ENCODE measurements at regions not wholly inside any gene's neighbourhood (a gene's known extent, or its start where the extent isn't known, plus 50 kb on each side); places are given as distances from the start of the nearest gene placed in this dataset.

- H3K4me3 ChIP-seq (ENCODE audit: low read depth, low read length): no peak overlapping the region
- TF ChIP-seq, protein P1, sequence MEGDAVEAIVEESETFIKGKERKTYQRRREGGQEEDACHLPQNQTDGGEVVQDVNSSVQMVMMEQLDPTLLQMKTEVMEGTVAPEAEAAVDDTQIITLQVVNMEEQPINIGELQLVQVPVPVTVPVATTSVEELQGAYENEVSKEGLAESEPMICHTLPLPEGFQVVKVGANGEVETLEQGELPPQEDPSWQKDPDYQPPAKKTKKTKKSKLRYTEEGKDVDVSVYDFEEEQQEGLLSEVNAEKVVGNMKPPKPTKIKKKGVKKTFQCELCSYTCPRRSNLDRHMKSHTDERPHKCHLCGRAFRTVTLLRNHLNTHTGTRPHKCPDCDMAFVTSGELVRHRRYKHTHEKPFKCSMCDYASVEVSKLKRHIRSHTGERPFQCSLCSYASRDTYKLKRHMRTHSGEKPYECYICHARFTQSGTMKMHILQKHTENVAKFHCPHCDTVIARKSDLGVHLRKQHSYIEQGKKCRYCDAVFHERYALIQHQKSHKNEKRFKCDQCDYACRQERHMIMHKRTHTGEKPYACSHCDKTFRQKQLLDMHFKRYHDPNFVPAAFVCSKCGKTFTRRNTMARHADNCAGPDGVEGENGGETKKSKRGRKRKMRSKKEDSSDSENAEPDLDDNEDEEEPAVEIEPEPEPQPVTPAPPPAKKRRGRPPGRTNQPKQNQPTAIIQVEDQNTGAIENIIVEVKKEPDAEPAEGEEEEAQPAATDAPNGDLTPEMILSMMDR (IDR thresholded peaks at IDR 0.05; ENCODE audit: insufficient read depth, low read depth, low read length): peak; percentile 45
- no peak for DNase-seq (ENCODE audit: low read depth)
These were observed 63.1 kb upstream of the ADRB1 start for GRCh38 chr10:113980408-113981087.

DNA sequence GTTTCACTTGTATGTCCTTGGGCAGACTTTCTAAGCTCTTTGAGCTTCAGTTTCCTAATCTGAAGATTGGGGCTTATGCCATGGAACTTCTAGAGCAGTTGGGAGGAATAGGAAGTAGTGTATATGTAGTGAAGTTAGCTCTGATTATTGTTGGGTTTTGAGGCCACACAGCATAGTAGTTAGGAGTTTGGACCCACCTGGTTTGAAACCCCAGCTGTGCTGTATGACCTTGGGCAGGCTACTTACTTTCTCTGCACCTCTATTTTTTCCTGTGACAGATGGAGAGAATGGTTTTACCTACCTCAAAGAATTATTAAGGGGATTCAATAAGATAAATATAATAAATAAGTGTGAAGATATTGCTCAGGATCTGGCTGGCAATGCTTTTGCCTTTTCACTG, 61.4 kb upstream of the ADRB1 start:
- TF ChIP-seq, protein P1 (IDR thresholded peaks at IDR 0.05; ENCODE audit: insufficient read depth, low read depth, low read length): no peak
- DNase-seq (ENCODE audit: low read depth): no peak
- no peak overlapping the region for H3K4me3 ChIP-seq (ENCODE audit: low read depth, low read length)

DNA sequence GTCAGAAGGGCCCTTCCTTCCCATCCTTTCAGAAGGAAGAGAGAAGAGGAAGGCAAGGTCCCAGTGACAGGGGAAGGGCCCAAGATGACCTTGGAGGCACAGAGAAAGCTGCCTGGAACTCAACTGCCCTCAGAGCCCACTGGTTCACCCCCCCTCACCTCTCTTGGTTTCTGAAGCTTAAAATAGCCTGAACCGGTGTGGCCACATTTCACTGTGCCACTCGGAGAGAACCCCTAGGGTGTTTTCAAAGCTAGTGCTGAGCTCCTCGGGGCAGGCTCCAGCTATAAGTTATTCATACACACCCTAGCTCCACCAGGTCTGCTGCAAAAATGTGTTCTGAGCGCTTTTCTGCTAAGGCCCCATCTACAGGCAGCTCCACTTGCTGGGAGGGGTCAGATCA, 60.9 kb upstream of the ADRB1 start:
- H3K4me3 ChIP-seq (ENCODE audit: low read depth, low read length): no peak overlapping the region
- no peak for DNase-seq (ENCODE audit: low read depth)
- TF ChIP-seq, protein P1 (IDR thresholded peaks at IDR 0.05; ENCODE audit: insufficient read depth, low read depth, low read length): no peak

GRCh38 chr10:113983552-113983951, 60.1 kb upstream of the ADRB1 start:
- DNase-seq (ENCODE audit: low read depth): no peak
- TF ChIP-seq, protein P1 (IDR thresholded peaks at IDR 0.05; ENCODE audit: insufficient read depth, low read depth, low read length): no peak
- no peak overlapping the region for H3K4me3 ChIP-seq (ENCODE audit: low read depth, low read length)

- TF ChIP-seq, protein P1 (IDR thresholded peaks at IDR 0.05; ENCODE audit: insufficient read depth, low read depth, low read length): no peak
- DNase-seq (ENCODE audit: low read depth): no peak
- H3K4me3 ChIP-seq (ENCODE audit: low read depth, low read length): no peak overlapping the region
These were observed 58.3 kb upstream of the ADRB1 start for GRCh38 chr10:113985297-113985844.

- TF ChIP-seq, protein P1 (IDR thresholded peaks at IDR 0.05; ENCODE audit: insufficient read depth, low read depth, low read length): no peak
- DNase-seq (ENCODE audit: low read depth): no peak
- H3K4me3 ChIP-seq (ENCODE audit: low read depth, low read length): no peak overlapping the region
These were observed 57.4 kb upstream of the ADRB1 start for GRCh38 chr10:113986316-113986715.

GRCh38 chr10:113987156-113987555, 56.5 kb upstream of the ADRB1 start:
- DNase-seq (ENCODE audit: low read depth): no peak
- no peak overlapping the region for H3K4me3 ChIP-seq (ENCODE audit: low read depth, low read length)
- TF ChIP-seq, protein P1 (IDR thresholded peaks at IDR 0.05; ENCODE audit: insufficient read depth, low read depth, low read length): no peak
